ENCODE measurements at regions not wholly inside any gene's neighbourhood (a gene's known extent, or its start where the extent isn't known, plus 50 kb on each side); places are given as distances from the start of the nearest gene placed in this dataset.
"Not testable (repeated sequence)": the region's sequence is repeated elsewhere in the genome, so short reads cannot be mapped to it uniquely, and the experiment has no call there.

DNA sequence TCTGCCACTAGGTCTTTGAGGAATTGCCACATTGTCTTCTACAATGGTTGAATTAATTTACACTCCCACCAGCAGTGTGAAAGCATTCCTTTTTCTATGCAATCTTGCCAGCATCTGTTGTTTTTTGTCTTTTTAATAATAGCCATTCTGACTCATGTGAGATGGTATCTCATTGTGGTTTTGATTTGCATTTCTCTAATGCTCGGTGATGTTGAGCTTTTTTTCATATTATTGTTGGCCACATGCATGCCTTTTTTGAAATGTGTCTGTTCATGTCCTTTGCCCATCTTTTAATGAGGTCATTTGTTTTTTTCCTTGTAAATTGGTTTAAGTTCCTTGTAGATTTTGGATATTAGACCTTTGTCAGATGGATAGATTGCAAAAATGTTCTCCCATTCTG, 661.8 kb downstream of the GLUD2 start:
- not testable (repeated sequence) for DNase-seq

DNA sequence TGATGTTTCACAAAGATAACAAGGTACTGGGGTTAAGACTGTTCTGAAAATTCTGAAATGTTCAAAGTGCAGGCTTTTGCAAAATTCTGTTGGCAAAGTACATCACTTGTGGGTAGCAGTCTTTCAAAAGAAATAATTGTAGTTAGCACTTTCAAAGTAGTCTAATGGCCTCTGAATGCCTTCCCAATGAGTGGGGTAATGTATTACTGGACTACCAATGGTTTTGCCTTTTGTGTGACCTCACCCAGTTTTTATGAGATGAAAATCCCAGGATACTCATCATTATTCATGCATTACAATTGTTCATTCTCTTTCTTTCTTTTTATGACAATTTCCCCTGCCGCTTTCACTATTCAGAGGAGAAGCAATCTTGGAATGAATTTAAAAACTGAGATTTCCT, 686.1 kb downstream of the GLUD2 start:
- no peak for DNase-seq

DNA sequence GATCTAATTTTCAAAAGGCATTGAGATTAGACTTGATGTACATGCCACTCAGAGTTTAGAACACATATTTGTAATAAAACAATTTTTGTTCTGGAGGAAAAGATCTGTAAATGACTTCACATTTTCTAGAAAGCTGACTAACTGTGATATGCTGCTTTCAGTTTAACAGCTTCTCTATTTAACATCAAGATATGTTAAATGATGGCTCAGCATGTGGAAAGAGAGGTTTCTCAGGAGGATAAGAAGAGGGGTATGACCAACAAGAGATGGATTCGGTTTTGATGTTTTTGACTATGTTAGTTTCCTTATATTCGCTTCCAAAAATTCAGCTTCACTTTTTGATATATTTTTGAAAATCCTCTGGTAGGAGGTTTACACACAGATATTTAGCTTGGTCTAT, 698.7 kb downstream of the GLUD2 start:
- DNase-seq: no peak

DNA sequence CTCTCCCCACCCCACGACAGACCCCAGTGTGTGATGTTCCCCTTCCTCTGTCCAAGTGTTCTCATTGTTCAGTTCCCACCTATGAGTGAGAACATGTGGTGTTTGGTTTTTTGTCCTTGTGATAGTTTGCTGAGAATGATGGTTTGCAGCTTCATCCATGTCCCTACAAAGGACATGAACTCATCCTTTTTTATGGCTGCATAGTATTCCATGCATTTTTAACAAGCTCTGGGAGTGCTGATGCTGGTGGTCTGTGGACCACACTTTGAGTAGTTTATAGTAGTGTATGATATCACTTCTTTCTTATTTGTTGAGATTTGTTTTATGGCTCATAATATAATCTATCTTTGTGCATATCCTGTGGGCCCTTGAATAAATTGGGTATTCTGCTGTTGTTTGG, 706.2 kb downstream of the GLUD2 start:
- not testable (repeated sequence) for DNase-seq

DNA sequence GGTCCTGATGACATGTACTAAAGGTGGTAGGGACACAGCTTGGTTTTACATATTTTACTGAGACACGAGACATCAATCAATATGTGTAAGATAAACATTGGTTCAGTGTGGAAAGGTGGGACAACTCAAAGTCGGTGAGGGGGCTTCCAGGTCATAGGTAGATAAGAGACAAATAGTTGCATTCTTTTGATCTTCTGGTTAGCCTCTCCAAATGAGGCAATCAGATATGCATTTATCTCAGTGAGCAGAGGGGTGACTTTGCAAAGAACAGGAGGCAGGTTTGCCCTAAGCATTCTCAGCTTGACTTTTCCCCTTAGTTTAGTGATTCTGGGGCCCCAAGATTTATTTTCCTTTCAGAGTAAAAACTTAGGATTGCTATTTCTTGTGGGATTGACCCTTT, 706.9 kb downstream of the GLUD2 start:
- DNase-seq: no peak

DNA sequence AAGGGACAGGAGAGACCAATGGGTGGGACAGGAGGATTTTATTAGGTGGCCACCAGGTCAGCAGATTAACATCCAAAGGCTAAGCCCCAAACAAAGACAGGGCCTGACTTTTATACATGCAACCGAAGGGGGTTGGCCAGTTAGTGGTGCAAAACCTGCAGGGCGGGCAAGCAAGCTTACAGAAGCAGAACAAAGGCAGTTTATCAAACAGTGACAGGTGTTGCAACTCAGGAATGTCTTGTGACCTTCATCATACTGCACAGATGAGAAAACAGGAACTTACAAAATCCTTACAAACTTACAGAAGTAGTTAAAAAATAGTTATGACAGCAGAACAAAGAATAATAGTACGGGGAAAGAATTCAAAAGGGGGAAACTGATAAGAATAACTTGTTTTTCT, 708.1 kb downstream of the GLUD2 start:
- no peak for DNase-seq

DNA sequence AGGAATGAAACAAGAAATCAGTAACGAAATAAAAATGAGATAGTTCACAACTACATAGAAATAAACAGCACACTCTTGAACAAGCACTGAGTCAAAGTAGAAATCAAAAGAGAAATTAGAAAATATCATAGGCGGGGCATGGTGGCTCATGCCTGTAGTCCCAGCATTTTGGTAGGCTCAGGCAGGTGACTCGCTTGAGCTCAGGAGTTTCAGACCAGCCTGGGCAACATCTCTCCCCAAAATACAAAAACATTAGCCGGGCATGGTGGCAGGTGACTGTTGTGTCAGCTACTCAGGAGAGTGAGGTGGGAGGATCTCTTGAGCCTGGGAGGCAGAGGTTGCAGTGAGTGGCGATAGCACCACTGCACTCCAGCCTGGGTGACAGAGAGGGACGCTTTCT, 714.4 kb downstream of the GLUD2 start:
- no peak for DNase-seq

DNA sequence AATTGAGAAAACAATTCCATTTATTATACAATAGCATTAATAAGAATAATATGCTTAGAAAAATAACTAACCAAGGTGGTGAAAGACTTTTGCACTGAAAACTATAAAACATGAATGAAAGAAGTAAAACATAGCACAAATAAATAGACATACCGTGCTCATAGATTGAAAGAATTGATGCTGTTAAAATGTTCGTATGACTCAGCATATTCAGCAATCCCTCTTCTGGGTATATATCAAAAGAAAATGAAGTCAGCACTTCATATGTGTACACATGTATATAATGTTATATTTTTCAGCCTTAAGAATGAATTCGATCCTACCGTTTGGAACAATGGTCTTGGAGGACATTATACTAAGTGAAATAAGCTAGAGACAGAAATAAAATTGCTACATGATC, 716.3 kb downstream of the GLUD2 start:
- no peak for DNase-seq

DNA sequence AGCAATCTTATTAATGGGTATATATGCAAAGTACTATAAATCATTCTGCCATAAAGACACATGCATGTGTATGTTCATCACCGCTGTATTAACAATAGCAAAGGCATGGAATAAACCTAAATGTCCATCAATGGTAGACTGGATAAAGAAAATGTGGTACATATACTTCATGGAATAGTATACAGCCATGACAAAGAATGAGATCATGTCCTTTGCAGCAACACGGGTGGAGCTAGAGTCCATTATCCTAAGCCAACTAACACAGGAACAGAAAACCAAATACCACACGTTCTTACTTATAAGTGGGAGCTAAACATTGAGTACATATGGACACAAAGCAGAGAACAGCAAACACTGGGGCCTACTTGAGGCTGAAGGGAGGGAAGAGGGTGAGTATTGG, 720.8 kb downstream of the GLUD2 start:
- DNase-seq: not testable (repeated sequence)

DNA sequence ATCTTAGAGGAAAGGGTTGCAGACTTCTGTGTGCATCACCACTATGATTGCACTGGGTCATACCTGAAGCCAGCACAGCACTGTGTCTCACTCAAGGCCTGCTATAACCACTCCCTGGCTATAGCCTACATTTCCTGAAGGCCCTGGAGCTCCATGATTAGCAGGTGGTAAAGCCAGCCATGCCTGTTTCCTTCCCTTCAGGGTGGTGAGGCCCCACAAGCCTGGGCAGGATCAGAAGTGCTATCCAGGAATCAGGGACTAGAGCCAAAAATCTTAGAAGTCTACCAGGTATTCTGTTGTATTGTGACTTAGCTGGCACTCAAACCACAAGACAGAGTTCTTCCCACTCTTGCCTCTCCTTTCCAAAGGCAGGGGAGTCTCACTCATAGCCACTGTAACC, 734.6 kb downstream of the GLUD2 start:
- DNase-seq: no peak

DNA sequence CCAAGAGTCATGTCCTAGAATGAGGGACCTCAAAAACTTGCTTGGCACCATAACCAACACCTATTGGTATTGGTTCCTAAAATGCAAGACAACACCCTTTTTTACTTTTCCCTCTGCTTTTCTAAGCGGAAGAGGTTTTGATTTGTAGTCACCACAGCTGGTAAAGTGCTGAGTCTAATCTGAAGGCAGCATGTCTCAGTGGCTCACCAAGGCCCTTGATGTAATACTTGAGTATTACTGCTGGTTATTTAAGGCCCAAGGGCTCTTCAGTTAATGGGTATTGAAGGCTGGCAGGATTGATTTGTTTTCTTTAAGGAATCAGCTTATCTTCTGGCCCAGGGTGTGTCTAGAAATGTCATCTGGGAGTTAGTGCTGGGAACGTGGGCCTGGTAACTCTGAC, 735.1 kb downstream of the GLUD2 start:
- DNase-seq: no peak

DNA sequence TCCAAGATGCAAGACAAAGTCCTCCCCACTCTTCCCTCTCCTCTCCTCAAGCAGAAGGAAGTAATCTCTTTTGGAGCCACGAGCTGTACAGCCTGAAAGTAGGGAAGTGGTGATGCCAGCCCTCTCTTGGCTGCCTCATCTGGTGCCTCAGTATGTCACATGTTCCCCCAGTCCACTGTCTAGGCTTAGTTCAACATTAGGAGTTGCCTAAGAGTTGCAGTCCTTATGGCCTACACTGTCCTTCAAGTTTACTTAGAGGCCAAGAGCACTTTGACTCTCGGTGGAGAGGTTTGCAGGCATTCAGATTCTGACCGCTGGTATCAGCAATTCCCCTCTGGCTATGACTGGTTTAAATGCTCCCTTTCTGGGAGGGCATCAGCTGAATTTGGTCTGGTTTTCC, 735.6 kb downstream of the GLUD2 start:
- no peak for DNase-seq

DNA sequence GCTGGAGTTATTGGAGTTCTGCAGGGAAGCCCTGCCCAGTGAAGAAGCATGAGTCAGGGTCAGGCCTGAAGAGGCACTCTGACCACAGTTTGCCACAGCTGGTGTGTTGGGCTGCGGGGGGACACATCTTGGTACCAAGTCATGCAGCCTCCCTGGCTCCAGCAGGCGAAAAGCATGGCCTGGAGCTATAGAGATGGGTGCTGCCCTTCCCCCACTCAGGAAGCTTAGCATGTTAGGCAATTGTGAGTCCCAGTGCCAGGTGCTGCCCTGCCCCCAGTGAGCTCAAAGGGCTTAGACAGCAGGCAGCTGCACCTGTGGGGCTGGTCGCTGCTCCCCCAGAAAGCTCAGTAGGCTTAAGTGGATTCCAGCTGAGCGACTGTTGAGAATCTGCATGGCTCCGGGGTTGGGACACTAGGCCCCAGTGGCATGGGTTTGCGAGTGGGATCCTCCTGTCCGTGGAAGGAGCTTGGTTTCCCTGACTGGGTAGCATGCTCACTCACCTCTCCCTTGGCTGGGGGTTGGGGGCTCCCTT, 755.5 kb downstream of the GLUD2 start:
- no peak for DNase-seq

DNA sequence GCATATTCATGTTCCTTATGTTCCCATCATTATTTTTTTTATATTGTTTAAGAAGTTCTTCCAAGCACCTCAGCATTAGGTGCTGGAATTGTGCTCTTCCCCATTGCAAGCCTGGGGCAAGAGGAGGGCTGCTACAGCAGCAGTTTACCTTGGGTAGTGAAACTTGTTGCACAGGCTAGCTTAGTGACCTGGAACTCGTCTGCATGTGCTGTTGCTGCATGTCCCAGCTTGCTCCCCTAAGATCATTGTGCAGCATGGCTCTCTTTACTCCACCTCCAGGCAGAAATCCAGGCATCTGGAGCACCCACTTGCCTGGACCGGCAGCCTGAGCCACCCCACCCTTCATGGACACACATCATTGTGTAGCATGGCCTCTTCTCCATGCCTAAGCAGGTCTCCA, 776.0 kb downstream of the GLUD2 start:
- DNase-seq: no peak

DNA sequence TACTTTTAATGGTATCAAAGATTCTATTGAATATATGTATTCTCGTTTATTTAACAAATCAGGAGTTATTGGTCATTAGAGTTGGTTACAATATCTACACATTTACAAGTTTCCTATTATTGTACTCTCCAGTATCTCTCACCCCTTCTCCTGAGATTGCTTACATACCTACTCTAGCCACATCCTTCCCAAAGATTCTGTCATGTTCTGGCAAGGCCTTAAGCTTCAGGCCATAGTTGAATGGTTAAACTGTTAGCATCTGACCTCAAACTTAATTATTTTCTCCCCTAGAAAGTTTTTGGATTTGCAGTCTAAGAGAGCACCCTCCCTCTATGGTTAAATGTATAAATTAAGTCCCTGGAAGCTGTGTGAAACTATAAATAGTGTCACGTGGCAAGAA, 784.2 kb downstream of the GLUD2 start:
- no peak for DNase-seq

DNA sequence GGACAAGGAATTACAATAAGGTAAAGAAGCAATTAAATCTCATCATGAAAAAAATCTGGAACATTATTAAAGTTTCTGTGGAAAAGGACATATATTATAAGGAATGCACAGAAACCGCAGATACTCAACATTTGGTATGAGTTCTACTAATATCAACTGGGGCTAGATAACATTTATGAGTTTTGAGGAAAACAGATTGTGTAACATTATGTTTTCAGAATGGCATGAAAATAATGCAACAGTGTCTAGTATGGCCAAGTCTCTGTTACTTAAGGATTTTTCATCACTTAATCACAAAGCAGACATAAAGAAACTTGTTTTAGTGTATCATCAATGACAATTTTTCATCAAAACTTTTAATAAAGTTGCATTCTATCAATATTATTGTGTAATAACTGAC, 785.0 kb downstream of the GLUD2 start:
- DNase-seq: no peak

DNA sequence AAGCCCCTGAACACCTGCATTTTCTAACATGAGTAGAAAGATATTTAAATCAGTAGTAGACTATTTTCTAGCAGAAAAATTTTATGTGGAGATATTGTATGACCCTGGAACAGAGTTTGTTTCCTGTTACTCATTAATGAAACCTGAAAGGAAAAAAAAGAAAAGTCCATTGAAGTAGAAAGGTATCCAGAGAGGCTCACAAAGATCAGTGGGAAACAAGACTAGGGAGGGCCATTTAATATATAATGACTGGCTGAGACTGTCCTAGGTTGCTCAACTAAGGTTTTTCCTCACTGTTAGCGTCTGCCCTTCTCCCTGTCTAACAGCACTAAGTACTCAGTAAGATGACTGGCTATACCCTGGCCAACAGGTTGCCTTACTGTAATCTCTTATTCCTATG, 788.6 kb downstream of the GLUD2 start:
- DNase-seq: no peak

DNA sequence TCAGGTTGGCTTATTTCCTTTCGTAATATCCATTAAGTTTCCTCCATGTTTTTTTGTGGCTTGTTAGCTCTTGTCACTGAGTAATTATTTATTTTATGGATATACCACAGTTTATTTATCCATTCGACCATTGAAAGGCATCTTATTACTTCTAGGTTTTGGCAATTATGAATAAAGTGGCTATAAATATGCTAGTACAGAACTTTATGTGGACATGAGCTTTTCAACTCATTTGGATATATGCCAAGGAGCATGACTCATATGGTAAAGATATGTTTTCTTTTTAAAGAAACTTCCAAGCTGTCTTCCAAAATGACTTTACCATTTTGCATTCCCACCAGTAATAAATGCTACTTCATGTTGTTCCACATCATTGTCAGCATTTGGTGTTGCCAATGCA, 803.6 kb downstream of the GLUD2 start:
- no peak for DNase-seq

DNA sequence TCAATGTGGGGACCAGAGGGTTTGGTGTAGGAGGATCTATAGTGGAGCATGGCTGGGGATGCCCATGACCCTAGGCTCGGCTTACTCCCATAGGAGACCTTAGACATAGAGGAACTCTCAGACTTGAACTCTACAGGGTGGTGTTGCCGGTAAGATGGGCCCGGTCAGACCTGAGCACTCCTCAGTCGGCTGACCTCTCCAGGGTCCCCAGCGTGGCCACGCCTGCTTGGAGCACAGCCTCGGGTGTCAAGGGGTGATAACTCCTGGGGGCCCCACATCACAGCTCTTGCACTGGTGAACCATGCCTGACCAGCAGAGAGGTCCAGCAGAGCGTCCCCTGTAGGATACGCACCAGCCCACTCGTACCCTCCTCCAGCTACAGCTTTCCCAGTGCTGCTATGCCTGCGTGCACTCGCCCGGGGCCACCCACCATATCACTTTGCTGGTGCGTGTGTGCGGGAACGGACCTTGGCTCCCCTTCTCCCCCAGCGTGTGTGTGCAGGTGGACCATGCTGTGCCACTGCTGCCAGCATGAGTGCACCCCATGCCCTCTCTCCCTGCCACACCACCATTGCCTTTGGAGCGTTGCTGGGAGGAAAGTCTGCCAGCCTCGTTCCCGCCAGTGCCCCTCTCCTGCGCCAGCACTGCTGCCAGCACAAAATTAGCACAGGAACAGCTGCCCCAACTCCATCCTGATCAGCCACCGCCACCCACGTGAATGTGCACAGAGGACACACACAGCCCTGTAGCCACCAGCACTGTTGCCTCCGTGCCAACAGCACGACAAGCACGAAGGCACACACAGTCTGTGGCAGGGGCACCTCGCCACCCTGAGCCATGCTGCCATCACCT, 806.6 kb downstream of the GLUD2 start:
- no peak for DNase-seq

DNA sequence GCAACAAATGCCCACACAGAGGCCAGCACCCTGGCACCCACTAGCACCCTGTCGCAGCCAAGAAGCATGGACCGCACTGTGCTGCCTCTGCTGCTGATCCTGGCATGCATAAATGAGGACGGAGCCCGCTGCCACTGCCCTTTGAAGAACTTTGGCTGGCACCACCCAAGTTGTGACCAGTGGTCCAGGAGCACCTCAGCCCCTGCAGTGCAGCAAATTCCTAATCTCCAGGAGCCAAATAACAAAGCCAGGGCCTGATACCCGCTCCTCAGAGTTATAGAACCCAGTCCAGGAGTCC, 807.2 kb downstream of the GLUD2 start:
- no peak for DNase-seq

DNA sequence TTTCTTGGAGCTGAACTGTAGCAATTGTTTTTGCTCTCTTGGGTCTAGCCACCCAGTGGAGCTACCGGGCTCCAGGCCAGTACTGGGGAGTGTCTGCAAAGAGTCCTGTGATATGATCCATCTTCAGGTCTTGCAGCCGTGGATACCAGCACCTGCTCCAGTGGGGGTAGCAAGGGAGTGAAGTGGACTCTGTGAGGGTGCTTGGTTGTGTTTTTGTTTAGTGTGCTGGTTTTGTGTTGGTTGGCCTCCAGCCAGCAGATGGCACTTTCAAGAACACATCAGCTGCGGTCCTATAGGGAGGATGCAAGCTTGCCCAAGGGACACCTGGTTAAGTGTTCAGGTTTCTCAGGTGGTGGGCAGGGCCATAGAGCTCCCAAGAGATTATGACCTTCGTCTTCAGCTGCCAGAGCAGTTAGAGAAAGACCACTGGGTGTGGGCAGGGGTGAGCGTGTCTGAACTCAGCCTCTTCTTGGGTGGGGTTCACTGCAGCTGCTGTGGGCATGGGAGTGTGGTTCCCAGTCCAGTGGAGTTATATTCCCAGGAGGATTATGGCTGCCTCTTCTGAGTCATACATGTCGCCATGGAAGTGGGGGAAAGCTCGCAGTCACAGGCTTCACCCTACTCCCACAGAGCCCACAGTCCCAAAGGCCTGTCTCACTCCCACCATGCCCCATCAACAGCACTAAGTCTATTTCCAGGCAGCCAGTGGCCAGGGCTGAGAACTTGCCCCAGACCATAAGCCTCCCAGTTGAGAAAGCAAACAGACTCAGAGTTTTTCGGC, 811.6 kb downstream of the GLUD2 start:
- DNase-seq: no peak

DNA sequence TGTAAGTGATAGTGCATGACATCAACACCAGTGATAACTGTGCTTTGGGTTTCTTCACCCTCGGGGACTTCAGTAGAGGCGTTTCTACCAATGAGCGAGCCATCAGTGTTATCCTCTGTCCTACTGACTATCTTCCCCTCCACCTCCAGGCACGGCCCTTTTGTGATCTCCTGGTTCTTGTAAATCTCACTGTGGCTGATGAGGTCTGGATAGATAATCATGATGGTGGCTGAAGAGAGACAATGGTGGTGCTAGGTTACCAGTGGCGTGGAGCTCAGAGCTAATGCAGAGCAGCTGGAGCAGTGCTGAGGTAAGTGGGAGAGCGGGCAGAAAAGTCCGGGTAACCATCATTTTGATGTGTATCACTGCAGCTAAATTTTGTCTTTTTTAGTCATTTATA, 816.6 kb downstream of the GLUD2 start:
- no peak for DNase-seq

DNA sequence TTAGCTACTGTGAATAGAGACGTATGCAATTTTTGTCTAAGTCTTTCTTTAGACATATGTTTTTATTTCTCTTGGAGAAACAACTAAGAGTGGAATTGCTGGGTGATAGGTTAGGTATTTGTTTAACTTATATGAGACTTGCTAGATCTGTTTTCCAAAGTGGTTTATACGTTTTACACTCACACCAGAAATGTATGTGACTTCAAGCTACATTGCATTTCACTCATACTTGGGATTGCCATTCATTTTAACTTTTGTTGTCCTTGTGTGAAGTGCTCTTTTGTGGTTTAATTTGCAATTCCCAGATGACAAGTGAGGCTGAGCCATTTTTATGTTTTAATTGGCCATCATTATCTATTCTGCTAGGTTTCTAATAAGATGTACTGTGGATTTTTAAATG, 817.2 kb downstream of the GLUD2 start:
- DNase-seq: no peak

DNA sequence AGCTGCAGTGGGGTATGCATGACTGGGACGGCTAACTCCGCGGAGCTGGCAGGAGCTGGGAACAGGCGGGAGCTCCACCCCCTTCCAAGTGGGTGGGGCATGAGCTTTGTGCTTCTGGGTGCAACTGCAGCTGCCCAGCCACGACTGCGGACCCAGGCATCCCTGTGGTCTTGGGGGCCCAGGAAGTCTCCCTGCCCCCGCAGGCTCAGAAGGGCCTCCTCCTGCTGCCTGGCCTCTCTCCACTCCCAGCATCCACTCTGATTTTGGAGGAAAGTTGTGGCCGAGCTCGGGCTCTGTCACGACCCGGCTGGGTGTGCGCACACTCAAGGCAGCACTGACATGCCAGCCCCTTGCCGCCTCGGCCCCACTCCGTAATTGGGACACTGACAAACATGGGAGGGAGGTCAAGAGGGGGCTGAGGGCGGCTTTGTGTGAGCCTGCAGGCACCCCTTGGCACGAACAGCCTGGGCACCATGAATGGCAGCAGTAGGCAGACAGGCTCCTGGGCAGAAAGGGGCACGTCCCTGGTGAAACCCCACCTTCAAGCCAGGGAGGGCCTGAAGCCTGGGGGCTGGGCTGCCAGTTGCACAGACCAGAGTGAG, 822.6 kb downstream of the GLUD2 start:
- DNase-seq: no peak

Measured in activated T-cell treated with anti-CD3 and anti-CD28 coated beads, Interleukin-2, amount 50 U/mL, for 48 hours (primary cell).